GM06990 (cell line): ENCODE measurements at regions not wholly inside any gene's neighbourhood (a gene's known extent, or its start where the extent isn't known, plus 50 kb on each side); places are given as distances from the start of the nearest gene placed in this dataset.

Experiments used
- DNase-seq: peaks from one replicate; pipeline ENCODE4 v3.0.0-alpha.2; 2011; ENCODE audit not compliant: insufficient read length; ENCODE audit errors: extremely low read depth
- H3K27me3 ChIP-seq: replicated peaks from 2 replicates; pipeline ENCODE4 v1.6.0; 2011; ENCODE audit warnings: low read length; ENCODE audit not compliant: control insufficient read depth, insufficient read depth
- H3K36me3 ChIP-seq: 2 replicates; pipeline ENCODE4 v1.5.1; 2011; ENCODE audit warnings: low read length; ENCODE audit not compliant: control insufficient read depth, insufficient read depth
- H3K4me3 ChIP-seq: replicated peaks from 2 replicates; pipeline ENCODE4 v1.5.1; 2011; ENCODE audit warnings: low read depth, mild to moderate bottlenecking, control low read depth, low read length
- CTCF ChIP-seq: IDR thresholded peaks from 2 replicates; pipeline ENCODE4 v1.5.1; 2011; ENCODE audit warnings: low read length, control low read depth, mild to moderate bottlenecking, inconsistent platforms; ENCODE audit not compliant: insufficient read depth, poor library complexity, severe bottlenecking

- TF ChIP-seq CTCF = no peak
- H3K4me3 ChIP-seq = no peak overlapping the region
- no peak for DNase-seq
- H3K27me3 ChIP-seq = peaks cover 4% of the 10 kb centered on the region; the same call in 1 of the 2 replicates
- H3K36me3 ChIP-seq = no peaks in the 10 kb centered on the region
Observed at GRCh38 chrX:39772057-39772832, 325.5 kb downstream of the BCOR start.

GRCh38 chrX:39773150-39773549 is 324.6 kb downstream of the BCOR start:
- H3K27me3 ChIP-seq = peaks cover 4% of the 10 kb centered on the region; the same call in 1 of the 2 replicates
- H3K4me3 ChIP-seq = no peak overlapping the region
- DNase-seq = no peak
- no peak for TF ChIP-seq CTCF
- no peaks in the 10 kb centered on the region for H3K36me3 ChIP-seq

- no peaks in the 10 kb centered on the region for H3K36me3 ChIP-seq
- no peak for TF ChIP-seq CTCF
- H3K4me3 ChIP-seq = no peak overlapping the region
- DNase-seq = no peak
- H3K27me3 ChIP-seq = peaks cover 3% of the 10 kb centered on the region; the same call in 1 of the 2 replicates
Observed at GRCh38 chrX:39773923-39774773, 323.6 kb downstream of the BCOR start.

GRCh38 chrX:39774774-39775328 is 322.9 kb downstream of the BCOR start:
- TF ChIP-seq CTCF = no peak
- Histone ChIP-seq H3K27me3 (no peaks in the 10 kb centered on the region), H3K36me3 (no peaks in the 10 kb centered on the region), H3K4me3 (no peak overlapping the region)
- DNase-seq = no peak

- no peak for TF ChIP-seq CTCF
- no peak for DNase-seq
- Histone ChIP-seq H3K4me3 (no peak overlapping the region), H3K36me3 (no peaks in the 10 kb centered on the region), H3K27me3 (no peaks in the 10 kb centered on the region)
Observed at GRCh38 chrX:39777623-39778025, 320.1 kb downstream of the BCOR start.
